Vagina (tissue), 2 donors: ENCODE measurements at regions not wholly inside any gene's neighbourhood (a gene's known extent, or its start where the extent isn't known, plus 50 kb on each side); places are given as distances from the start of the nearest gene placed in this dataset.

Experiments used
- CTCF ChIP-seq, 3 experiments: fragments of 450-650 bp in 2 of 3; fragments of 200-600 bp in 1 of 3; sonication (generic) in 1 of 3; IDR thresholded peaks; one replicate each; pipeline ENCODE4 v1.5.1; 2017 to 2019; ENCODE audit warnings: antibody characterized with exemption in 3 of 3, mild to moderate bottlenecking in 2 of 3, moderate library complexity in 2 of 3
- POLR2A ChIP-seq, 2 donors: fragments of 450-650 bp; IDR thresholded peaks; one replicate each; pipeline ENCODE4 v1.6.1; 2017; ENCODE audit warnings: antibody characterized with exemption in 2 of 2, mild to moderate bottlenecking in 2 of 2, moderate library complexity in 2 of 2

- no peak for TF ChIP-seq CTCF (IDR thresholded peaks at IDR 0.05)
- TF ChIP-seq POLR2A (IDR thresholded peaks at IDR 0.05) = no peak
Measured at GRCh38 chr9:82475584-82476301, 487.2 kb downstream of the SPATA31D1 start.
